HG03460 (cell line): ENCODE measurements at regions not wholly inside any gene's neighbourhood (a gene's known extent, or its start where the extent isn't known, plus 50 kb on each side); places are given as distances from the start of the nearest gene placed in this dataset.
"Not testable (repeated sequence)": the region's sequence is repeated elsewhere in the genome, so short reads cannot be mapped to it uniquely, and the experiment has no call there.

Experiments
- ATAC-seq: cut with Tn5 transposase; IDR thresholded peaks from one replicate; pipeline ENCODE4 v1.9.1; 2021; ENCODE audit not compliant: unreplicated experiment

GRCh38 chr16:79954921-79955705, 354.6 kb upstream of the MAF start:
- ATAC-seq: no peak

GRCh38 chr16:79950932-79951719, 350.6 kb upstream of the MAF start:
- ATAC-seq: no peak

GRCh38 chr16:79949417-79949816, 348.9 kb upstream of the MAF start:
- no peak for ATAC-seq

GRCh38 chr16:79947771-79948170, 347.2 kb upstream of the MAF start:
- ATAC-seq: no peak

GRCh38 chr16:79946252-79946651, 345.7 kb upstream of the MAF start:
- no peak for ATAC-seq

GRCh38 chr16:79943736-79944135, 343.2 kb upstream of the MAF start:
- ATAC-seq: no peak

DNA sequence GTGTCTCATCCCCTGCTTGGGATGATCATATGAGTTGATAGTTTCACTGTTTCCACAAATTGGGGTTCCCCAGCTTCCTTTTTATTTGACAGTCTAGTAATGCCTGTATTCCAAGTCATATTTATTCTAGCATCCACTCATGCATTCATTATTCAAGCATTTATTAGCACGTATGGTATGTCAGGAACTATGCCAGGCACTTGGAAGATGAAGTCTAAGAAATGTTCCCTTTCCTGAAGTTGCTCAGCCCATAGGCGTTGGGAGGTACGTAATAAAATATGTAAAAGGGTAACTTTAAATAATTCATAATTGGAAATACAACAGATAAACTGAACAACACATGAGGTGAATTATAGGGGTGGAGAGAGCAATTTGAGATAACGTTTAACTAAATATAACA, 338.0 kb upstream of the MAF start:
- ATAC-seq: no peak

- ATAC-seq: not testable (repeated sequence)
Observed at GRCh38 chr16:79937671-79938070, 337.1 kb upstream of the MAF start.

DNA sequence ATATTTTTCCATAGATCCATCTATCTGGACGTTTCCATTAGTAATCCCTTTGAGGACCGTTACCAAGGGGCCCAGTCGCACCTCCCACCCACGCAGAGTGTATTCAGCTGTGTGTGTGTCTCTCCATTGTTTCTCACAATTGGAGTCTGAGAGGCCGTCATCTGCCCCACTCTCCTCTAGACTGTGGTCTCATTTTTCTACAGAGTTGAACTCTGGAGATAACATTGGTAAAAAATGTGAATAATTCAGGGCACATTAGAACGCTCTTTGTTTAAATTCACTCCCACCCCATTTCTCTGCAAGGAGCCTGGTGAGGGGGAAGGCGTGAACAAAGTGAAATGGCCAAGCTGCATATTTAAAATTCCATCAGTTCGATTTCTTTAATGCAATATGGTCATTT, 333.1 kb upstream of the MAF start:
- no peak for ATAC-seq

DNA sequence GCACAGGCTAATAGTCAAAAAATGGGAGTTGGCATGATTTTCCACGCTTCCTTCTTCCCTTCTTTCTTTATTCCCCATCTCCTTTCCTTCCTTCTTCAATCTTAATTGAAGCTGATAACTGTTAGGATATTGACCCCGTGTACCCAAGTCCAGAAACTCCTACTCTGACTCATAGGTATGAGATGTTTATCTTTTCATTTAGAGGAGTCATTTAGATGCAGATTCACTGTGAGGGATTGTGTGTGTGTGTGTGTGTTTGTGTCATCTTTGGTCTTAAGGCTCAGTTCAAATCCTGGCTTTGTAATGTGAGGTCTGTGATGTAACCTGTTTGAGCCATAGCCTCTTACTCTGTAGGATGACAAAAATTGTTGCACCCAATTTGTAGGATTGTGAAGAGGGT, 332.0 kb upstream of the MAF start:
- no peak for ATAC-seq

- ATAC-seq: no peak
Observed at GRCh38 chr16:79931721-79932120, 331.2 kb upstream of the MAF start.

- ATAC-seq: no peak
Observed at GRCh38 chr16:79929260-79929965, 328.9 kb upstream of the MAF start.

- ATAC-seq: no peak
Observed at GRCh38 chr16:79928142-79928873, 327.8 kb upstream of the MAF start.

DNA sequence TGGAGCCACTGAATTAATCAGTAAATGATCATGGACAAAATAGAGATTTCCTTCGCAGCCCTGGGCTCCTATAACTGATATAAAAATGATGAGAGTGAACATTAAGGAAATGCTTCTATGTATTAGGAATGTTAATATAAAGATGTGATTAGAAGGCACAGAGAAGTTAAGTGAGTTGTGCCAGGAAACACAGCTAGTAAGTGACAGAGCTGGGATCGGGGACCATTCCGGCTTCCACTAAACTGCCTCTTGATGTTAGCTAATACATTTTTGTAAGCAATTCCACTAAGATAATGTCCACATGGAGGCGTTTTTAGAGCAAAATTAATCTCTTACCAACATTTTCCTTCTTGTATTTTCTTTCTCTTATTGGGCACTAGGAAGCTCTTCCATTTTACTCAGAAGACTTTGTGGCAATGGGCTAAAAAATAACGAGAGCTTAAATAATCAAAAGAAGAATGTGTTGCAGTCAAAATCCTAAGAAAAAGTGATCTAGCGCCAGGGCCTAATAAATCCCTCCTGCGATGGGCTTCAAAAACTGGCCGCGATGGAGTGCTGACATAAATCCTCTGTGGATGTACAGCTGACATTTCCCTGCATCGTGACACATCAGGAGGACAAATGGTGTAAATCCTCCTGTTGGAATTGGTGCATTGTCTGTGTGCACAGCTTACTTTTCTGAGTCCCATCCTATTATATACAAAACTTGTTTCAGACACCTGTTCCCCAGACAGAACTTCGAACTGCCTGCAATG, 326.1 kb upstream of the MAF start:
- ATAC-seq: no peak

GRCh38 chr16:79923431-79923830, 322.9 kb upstream of the MAF start:
- ATAC-seq: no peak

DNA sequence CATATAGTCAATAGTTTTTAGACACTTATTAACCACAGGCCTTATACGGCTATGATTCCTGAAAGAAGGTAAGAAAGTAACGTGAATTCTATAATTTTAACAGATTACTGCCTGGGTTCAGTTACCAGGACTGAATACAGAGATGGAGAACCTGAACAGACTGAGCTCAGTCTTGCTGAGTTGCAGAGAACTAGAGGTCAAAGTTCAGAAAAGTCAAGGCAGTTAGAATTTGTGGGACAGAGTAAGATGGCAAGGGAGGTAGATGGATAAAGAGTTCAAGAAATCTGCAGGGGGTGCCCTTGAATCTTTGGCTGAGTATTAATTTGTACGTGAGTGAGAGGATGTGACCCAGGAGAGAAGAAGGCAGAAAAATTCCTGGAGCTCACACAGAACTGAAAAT, 320.1 kb upstream of the MAF start:
- no peak for ATAC-seq

- ATAC-seq: no peak
Observed at GRCh38 chr16:79918916-79919315, 318.4 kb upstream of the MAF start.

- no peak for ATAC-seq
Observed at GRCh38 chr16:79915761-79916160, 315.2 kb upstream of the MAF start.

- ATAC-seq: no peak
Observed at GRCh38 chr16:79914961-79915720, 314.6 kb upstream of the MAF start.
